AG04450 (cell line): ENCODE measurements at regions not wholly inside any gene's neighbourhood (a gene's known extent, or its start where the extent isn't known, plus 50 kb on each side); places are given as distances from the start of the nearest gene placed in this dataset.

Source experiments
- CTCF ChIA-PET: fragments of 300-600, 350-600 bp; formaldehyde crosslinking; extraction: SDS; loops from one replicate; lab custom pipeline; 2022; ENCODE audit warnings: antibody characterized with exemption, inconsistent platforms; lab: Charles Lee
- POLR2A ChIA-PET: fragments of 350-600 bp; formaldehyde crosslinking; extraction: SDS; loops from one replicate; lab custom pipeline; 2021; ENCODE audit warnings: antibody characterized with exemption, inconsistent platforms; lab: Yijun Ruan, JAX
- DNase-seq: peaks from one replicate; pipeline ENCODE4 v3.0.0-alpha.2; 2011; ENCODE audit warnings: low read depth, low spot score
- H3K27ac ChIP-seq: one replicate; pipeline ENCODE4 v1.5.1; 2012; ENCODE audit warnings: low read depth, low read length, control low read depth
- H3K27me3 ChIP-seq: one replicate; pipeline ENCODE4 v1.6.0; 2012; ENCODE audit warnings: low read length; ENCODE audit not compliant: control insufficient read depth, insufficient read depth
- H3K4me3 ChIP-seq: 2 replicates; pipeline ENCODE4 v1.5.1; 2011; ENCODE audit warnings: mild to moderate bottlenecking, low read depth, low read length, control low read depth
- H3K9me3 ChIP-seq: 2 replicates; pipeline ENCODE4 v1.5.1; 2012; ENCODE audit warnings: low read length; ENCODE audit not compliant: control insufficient read depth, insufficient read depth
- CTCF ChIP-seq: IDR thresholded peaks from 2 replicates; pipeline ENCODE4 v1.5.1; 2011; ENCODE audit warnings: low read depth, low read length, control low read depth, inconsistent platforms

GRCh38 chr15:94791008-94791407, 559.6 kb downstream of the MCTP2 start:
- Histone ChIP-seq H3K9me3 (no peaks in the 10 kb centered on the region), H3K4me3 (no peak overlapping the region), H3K27me3 (no peaks in the 10 kb centered on the region), H3K27ac (no peak overlapping the region)
- CTCF ChIA-PET: interaction anchor here (1.4 kb wide), 1 partner anchor 121 kb away, joined by 3 read pairs; no protein-coding TSS in a partner anchor
- POLR2A ChIA-PET: no interaction called here
- DNase-seq: no peak
- no peak for TF ChIP-seq CTCF

- ChIA-PET POLR2A (no interaction called here), CTCF (interaction anchor here (1.4 kb wide), 1 partner anchor 122 kb away, joined by 3 read pairs; no protein-coding TSS in a partner anchor)
- TF ChIP-seq CTCF: no peak
These were observed 560.1 kb downstream of the MCTP2 start for GRCh38 chr15:94791510-94791909.

GRCh38 chr15:94792196-94792595, 560.8 kb downstream of the MCTP2 start:
- DNase-seq: peak; percentile 60
- TF ChIP-seq CTCF: no peak
- H3K9me3 ChIP-seq: no peaks in the 10 kb centered on the region
- no peaks in the 10 kb centered on the region for H3K27me3 ChIP-seq
- ChIA-PET POLR2A (no interaction called here), CTCF (interaction anchor here (1.4 kb wide), 1 partner anchor 122 kb away, joined by 3 read pairs; no protein-coding TSS in a partner anchor)
- no peak overlapping the region for H3K27ac ChIP-seq
- no peak overlapping the region for H3K4me3 ChIP-seq

More at GRCh38 chr15:94791510-94791909, 560.1 kb downstream of the MCTP2 start:
- no peak for DNase-seq
- Histone ChIP-seq H3K9me3 (no peaks in the 10 kb centered on the region), H3K27me3 (no peaks in the 10 kb centered on the region), H3K27ac (no peak overlapping the region), H3K4me3 (no peak overlapping the region)

- ChIA-PET POLR2A (no interaction called here), CTCF (no interaction called here)
- Histone ChIP-seq H3K4me3 (no peak overlapping the region), H3K27ac (no peak overlapping the region), H3K27me3 (no peaks in the 10 kb centered on the region), H3K9me3 (no peaks in the 10 kb centered on the region)
- no peak for TF ChIP-seq CTCF
- no peak for DNase-seq
These were observed 561.8 kb downstream of the MCTP2 start for GRCh38 chr15:94793207-94793606.

GRCh38 chr15:94793641-94794040, 562.3 kb downstream of the MCTP2 start:
- no peak overlapping the region for H3K4me3 ChIP-seq
- ChIA-PET POLR2A (no interaction called here), CTCF (no interaction called here)
- no peaks in the 10 kb centered on the region for H3K27me3 ChIP-seq
- no peak for TF ChIP-seq CTCF
- peak; percentile 62 for DNase-seq
- no peak overlapping the region for H3K27ac ChIP-seq
- H3K9me3 ChIP-seq: no peaks in the 10 kb centered on the region
